GM19240 (cell line): ENCODE measurements at regions not wholly inside any gene's neighbourhood (a gene's known extent, or its start where the extent isn't known, plus 50 kb on each side); places are given as distances from the start of the nearest gene placed in this dataset.
"Not testable (repeated sequence)": the region's sequence is repeated elsewhere in the genome, so short reads cannot be mapped to it uniquely, and the experiment has no call there.

Experiments used
- DNase-seq: peaks from one replicate; pipeline ENCODE4 v3.0.0; 2011; ENCODE audit warnings: low spot score; ENCODE audit not compliant: insufficient read length

DNA sequence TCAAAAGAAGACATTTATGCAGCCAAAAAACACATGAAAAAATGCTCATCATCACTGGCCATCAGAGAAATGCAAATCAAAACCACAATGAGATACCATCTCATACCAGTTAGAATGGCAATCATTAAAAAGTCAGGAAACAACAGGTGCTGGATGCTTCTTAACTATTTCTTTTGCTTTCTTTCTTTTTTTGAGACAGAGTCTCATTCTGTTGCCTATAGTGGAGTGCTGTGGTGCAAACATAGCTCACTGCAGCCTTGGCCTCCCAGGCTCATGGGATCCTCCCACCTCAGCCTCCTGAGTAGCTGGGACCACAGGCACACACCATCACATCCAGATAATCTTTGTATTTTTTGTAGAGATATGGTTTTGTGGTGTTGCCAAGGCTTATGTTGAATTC, 387.7 kb downstream of the RAP2B start:
- DNase-seq = not testable (repeated sequence)

DNA sequence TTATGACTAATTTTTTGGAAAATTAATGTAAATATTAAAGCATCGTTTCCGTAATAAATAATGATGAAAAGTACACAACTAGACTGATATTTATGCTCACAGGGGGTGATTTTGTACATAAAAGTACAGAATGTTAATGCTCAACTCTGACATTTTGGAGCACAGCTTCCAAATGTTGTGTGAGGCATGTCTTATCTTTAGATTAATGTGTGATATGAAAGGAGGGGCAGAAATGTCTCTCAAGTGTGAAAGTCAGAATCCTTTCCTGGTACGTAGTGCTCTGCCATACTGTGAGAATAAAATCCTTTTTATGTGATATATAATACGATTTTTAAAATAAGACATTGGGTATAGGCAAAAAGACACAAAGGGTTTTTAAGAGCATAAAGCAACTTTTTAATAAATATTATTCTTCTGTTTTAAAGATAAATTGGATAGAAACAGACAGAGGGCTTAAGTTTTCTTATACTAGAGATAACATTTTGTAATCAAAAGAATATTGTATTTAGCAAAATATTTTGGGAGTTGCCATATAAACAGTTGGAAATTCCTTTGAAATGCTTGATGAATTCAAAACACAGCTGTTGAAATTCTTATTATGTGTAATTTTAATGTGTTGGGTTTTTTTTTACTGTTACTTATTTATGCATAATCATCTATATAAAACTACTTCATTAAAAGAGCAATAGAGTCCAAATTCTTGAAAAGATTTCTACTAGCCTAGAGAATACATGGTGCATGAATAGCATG, 389.7 kb downstream of the RAP2B start:
- DNase-seq = no peak

- no peak for DNase-seq
These were observed 391.0 kb downstream of the RAP2B start for GRCh38 chr3:153552887-153553604.

DNA sequence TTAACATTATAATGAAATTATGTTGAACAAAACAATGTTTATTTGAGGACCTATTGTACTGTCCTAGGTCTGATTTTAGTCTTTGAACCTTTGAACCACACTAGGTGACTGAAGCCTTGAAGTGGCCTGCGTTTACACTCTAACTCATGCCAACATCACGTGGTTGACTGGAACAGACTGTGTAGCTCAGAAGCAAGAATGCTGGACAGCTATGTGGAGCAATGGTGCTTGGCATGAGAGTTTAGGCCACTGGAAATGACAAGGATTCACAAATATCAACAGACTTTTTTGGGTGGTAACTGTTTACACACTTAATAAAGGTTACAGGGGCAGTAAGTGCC, 391.5 kb downstream of the RAP2B start:
- DNase-seq = no peak

DNA sequence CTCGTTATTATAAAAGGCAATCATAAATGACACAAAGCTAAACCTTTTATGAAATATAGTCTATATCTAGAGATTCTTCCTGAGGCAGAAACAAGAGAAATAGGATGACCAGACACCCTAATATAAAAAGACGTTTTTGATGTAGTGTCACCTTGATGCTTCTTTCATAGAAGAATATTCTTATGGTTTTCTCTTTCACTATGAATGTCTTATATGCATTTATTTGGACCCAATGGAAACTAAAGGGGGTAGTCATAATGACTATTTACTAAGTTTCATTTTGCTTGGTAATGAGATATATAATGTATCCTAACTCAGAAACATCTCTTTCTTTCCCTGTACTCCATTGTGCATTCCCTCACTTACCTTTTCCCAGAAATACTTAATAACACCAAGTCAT, 393.9 kb downstream of the RAP2B start:
- no peak for DNase-seq

DNA sequence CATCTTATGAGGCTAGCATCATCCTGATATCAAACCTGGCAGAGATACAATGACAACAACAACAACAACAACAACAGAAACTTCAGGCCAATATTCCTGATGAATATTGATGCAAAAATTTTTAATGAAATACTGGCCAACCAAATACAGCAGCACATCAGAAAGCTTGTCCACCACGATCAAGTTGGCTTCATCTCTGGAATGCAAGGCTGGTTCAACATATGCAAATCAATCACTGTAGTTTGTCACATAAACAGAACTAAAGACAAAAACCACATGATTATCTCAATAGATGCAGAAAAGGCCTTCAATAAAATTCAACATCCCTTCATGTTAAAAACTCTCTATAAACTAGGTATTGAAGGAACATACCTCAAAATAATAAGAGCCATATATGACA, 397.3 kb downstream of the RAP2B start:
- not testable (repeated sequence) for DNase-seq

DNA sequence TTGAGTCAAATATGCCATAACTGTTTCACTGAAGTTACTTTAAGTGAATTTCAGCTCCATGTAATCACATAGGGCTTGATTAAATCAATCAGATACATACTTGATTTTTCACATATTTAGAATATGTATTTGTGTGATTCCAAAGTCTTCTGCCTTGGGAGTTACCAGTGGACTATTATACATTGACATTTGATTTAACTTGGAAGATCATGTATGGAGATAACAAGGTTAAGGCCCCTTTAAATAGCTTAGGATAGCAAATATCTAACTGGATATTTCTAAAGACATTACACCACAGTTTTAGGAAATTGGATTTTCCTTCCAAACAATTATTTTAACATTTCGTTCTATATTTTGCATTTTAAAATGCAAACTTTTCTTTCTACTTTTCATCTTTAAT, 405.0 kb downstream of the RAP2B start:
- no peak for DNase-seq

- no peak for DNase-seq
These were observed 405.5 kb downstream of the RAP2B start for GRCh38 chr3:153567556-153567955.

DNA sequence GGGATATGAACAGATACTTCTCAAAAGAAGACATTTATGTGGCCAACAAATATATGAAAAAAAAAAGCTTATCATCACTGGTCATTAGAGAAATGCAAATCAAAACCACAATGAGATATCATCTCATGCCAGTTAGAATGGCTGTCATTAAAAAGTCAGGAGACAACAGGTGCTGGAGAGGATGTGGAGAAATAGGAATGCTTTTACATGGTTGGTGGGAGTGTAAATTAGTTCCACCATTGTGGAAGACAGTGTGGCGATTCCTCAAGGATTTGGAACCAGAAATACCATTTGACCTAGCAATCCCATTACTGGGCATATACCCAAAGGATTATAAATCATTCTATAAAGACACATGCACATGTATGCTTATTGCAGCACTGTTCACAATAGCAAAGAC, 408.5 kb downstream of the RAP2B start:
- DNase-seq = not testable (repeated sequence)

GRCh38 chr3:153572165-153572564, 410.1 kb downstream of the RAP2B start:
- DNase-seq = no peak

- DNase-seq = no peak
These were observed 410.6 kb downstream of the RAP2B start for GRCh38 chr3:153572654-153573053.

GRCh38 chr3:153573481-153573880, 411.5 kb downstream of the RAP2B start:
- DNase-seq = no peak

- DNase-seq = no peak
These were observed 412.4 kb downstream of the RAP2B start for GRCh38 chr3:153574445-153574844.

DNA sequence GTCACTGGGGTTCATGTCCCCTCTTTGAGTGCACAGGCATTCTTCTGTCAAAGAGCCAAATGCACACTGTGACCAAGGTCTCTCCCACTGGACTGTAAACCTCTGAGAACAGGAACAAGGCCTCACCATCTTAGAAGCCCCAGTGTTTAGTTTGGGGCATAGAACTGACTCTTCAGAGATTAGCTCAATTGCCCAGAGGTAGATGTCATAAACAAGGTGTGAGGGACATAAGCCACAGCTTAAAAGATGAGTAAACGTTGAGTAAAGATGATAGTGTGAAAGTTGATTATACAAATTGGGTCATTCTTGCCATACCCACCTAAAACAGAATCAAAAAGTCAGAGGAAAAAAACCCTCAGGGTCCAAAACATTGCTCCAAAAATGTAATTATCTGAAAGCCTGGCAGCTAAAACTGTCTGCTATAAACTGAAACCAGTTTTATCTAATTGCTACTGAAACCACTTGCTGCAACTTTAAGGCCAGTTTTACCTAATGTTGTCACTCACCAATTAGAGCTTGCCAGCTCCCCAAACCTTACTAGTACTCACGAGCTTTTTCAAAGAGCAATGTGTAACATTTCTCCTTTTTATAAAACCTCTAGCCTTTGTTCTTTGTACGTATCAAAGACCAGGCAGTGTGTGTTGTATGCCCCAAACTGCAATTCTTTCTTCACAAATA, 415.2 kb downstream of the RAP2B start:
- DNase-seq = no peak

GRCh38 chr3:153578046-153578445, 416.0 kb downstream of the RAP2B start:
- DNase-seq = no peak

- DNase-seq = no peak
These were observed 428.0 kb downstream of the RAP2B start for GRCh38 chr3:153590051-153590450.

DNA sequence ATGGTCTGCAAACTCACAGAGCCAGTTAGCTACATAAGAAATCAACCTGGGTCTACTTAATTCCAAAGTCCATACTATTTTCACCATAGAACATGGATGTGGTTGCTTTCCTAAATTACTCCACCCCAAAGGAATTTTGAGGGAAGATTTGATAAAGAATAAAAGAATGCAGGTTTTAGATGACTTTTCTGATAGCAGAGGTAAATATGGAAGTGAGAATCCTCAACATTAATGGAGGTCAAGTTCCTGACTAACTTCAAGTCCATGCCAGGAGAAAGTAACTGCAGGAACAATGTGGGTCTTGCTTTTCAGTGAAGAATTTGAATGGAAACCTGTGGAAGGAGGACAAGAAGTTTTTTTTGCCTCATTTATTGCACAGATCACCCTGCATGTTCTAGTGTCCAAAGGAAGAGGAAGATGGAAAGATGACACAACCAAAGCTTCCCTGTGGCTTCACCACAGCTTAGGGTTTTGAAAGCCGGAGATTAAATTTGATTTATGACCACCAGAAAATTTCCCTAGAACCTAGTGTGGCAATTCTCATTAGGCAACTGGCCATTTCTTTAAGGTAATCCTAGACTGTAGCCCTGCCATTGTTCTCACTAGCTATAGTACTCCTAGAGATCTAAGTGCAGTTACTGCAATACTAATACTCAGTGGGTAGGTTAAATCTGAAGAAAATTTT, 429.7 kb downstream of the RAP2B start:
- no peak for DNase-seq

DNA sequence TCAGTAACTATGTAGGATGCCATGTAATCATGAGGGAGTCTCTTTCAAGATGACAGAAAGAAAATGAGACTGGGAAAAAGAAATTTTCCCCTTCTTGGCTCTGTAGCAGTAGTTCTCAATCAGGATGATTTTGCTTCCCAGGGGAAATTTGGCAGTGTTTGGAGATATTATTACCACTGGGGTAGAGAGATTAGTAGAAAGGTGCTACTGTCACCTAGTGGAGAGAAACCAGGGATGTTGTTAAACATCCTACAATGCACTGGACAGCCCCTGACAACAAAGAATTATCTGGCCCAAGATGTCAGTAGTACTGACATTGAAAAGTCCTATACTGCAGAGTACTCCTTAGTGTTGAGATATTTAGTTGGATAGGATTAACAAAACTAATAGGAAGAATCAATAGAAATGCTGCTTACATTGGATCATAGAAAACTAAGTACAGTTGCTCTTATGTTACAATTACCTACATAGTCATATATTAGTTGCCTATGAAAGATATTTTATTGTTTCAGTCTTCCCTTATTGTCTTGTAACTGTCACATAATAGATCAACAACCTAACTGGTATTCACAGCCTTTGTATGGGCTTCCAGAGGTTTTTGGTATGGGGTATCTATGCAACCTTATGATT, 433.3 kb downstream of the RAP2B start:
- no peak for DNase-seq

- no peak for DNase-seq
These were observed 434.4 kb downstream of the RAP2B start for GRCh38 chr3:153596401-153596800.

- DNase-seq = no peak
These were observed 437.7 kb downstream of the RAP2B start for GRCh38 chr3:153599685-153600084.

GRCh38 chr3:153600896-153601295, 438.9 kb downstream of the RAP2B start:
- no peak for DNase-seq
